Stimulated activated naive CD4-positive, alpha-beta T cell (primary cell): ENCODE measurements at regions not wholly inside any gene's neighbourhood (a gene's known extent, or its start where the extent isn't known, plus 50 kb on each side); places are given as distances from the start of the nearest gene placed in this dataset.

Experiments
- DNase-seq, 6 experiments: peaks; one replicate each; lab custom pipeline; 2025; lab: John Stamatoyannopoulos, UW

- DNase-seq: no peak
Measured at GRCh38 chr21:38741092-38741949, 64.4 kb upstream of the ETS2 start.

- no peak for DNase-seq
Measured at GRCh38 chr21:38741950-38742256, 63.8 kb upstream of the ETS2 start.

GRCh38 chr21:38742580-38743260 lies 63.0 kb upstream of the ETS2 start:
- no peak for DNase-seq

- DNase-seq: no peak
Measured at GRCh38 chr21:38743772-38744529, 61.8 kb upstream of the ETS2 start.

- DNase-seq: no peak
Measured at GRCh38 chr21:38744861-38745260, 60.9 kb upstream of the ETS2 start.

GRCh38 chr21:38747810-38748209 lies 57.9 kb upstream of the ETS2 start:
- no peak for DNase-seq

- no peak for DNase-seq
Measured at GRCh38 chr21:38751379-38752050, 54.2 kb upstream of the ETS2 start.

GRCh38 chr21:38752051-38752505 lies 53.7 kb upstream of the ETS2 start:
- no peak for DNase-seq

GRCh38 chr21:38753114-38753513 lies 52.6 kb upstream of the ETS2 start:
- no peak for DNase-seq

- no peak for DNase-seq
Measured at GRCh38 chr21:38753557-38753971, 52.2 kb upstream of the ETS2 start.
